ENCODE measurements at regions not wholly inside any gene's neighbourhood (a gene's known extent, or its start where the extent isn't known, plus 50 kb on each side); places are given as distances from the start of the nearest gene placed in this dataset.

DNA sequence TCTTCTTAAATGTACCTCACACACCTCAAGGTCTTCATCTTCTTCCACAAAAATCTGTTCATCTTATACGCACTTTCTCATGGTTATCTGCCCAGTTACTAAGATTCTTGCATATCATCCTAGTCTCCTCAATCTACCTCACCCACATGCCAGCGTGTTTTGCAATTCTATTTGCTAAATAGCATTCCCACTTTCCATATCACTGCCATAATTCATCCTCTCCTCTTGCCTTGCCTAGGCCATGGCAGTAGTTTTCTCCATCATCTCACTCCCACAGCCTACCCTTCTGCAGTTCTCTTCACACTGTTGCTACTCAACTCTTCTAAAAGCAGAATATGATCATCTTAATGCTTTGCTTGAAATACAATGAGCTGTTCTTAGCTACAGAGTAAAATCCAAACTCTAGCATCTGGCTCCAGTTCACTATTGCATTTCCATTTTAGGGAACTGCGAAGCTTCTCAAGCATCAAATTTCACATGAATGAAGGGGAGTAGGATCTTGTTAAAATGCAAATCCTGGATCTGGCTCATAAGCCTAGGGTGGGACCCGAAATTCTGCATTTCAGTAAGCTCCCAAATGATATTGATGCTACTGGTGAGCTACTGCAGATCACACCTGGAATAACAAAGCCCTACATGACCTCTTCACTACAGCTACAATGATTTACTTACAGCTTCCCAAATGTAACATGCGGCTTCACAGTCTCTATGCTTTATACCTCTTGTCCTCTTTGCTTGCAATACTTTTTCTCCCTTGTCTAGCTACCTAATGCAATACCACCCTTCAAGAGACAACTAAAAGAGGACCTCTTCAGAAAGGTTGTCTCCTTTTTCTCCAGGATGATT lies 293.9 kb downstream of the SATB2 start:
- Histone ChIP-seq H3K4me2 (ENCODE audit: unreplicated experiment) (no peak overlapping the region), H3K79me2 (ENCODE audit: insufficient read depth) (no peaks in the 10 kb centered on the region), H3K9me3 (ENCODE audit: low read depth) (no peaks in the 10 kb centered on the region), H3K27me3 (replicated peaks; ENCODE audit: insufficient read depth) (no peaks in the 10 kb centered on the region), H3K27ac (no peak overlapping the region), H3K4me3 (no peak overlapping the region), H3K9me2 (ENCODE audit: insufficient read depth) (no peaks in the 10 kb centered on the region), H3K9ac (no peak overlapping the region), H4K20me1 (ENCODE audit: insufficient read depth) (no peaks in the 10 kb centered on the region), H3F3A (ENCODE audit: insufficient read depth) (peaks cover 25% of the 10 kb centered on the region), H3K36me3 (ENCODE audit: low read depth) (no peaks in the 10 kb centered on the region), H2AFZ (no peak overlapping the region), H3K4me1 (ENCODE audit: insufficient read depth) (peaks cover 28% of the 10 kb centered on the region)
- no peak for DNase-seq
- TF ChIP-seq EZH2phosphoT487 (IDR thresholded peaks at IDR 0.05; ENCODE audit: insufficient read depth, low read depth) (no peak), EZH2 (IDR thresholded peaks at IDR 0.05; ENCODE audit: insufficient read depth, poor library complexity, severe bottlenecking) (no peak)
- 73 to 74% methylated on average over 5 of the region's 5 CpGs for WGBS, 2 experiments (ENCODE audit: low coverage in 1 of 2, low lambda C conversion rate in 2 of 2, missing lambda C conversion rate in 2 of 2)
- in situ Hi-C loops (cut with MboI): no loop called here

DNA sequence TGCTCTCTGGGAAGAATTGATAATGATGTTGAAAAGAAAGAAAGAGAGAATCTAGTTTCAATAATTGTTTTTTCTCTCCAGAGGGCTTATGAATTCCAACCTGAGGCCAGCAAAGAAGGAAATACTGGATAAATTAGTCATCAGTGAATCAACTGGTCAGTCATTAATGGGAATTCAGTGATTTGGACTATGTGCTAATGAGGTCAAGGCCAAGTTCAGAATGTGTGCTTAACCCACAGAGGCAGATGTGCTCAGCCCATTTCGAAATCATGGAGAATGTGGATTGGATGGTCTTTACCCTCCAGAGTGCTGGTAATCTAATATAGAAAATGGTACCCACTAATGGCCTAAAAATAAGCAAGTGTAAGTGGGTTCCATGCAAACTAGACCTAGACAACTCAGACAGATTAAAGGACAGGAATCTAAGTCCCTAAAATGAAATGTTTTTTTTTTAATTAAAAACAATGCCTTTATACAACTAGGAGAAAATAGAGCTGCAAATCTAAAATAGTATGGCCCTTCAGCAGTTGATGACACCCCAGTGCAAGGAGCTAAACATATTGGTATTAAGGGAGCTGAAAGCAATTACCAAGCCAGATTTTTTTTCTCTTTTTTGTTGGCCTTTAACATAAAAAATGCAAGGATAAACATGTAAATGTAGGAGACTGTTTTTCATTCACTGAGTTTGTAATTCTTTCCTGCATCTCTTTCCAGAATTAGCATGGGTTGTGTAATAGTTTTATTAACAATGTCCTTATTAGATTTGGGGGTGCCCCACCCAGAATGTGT lies 296.9 kb downstream of the SATB2 start:
- Histone ChIP-seq H3F3A (ENCODE audit: insufficient read depth) (peaks cover 25% of the 10 kb centered on the region), H2AFZ (0 out of 2 replicates have a peak overlapping the region, but pooled peaks have one; percentile 37), H3K36me3 (ENCODE audit: low read depth) (no peaks in the 10 kb centered on the region), H3K4me1 (ENCODE audit: insufficient read depth) (peaks cover 28% of the 10 kb centered on the region), H3K9ac (no peak overlapping the region), H3K9me2 (ENCODE audit: insufficient read depth) (no peaks in the 10 kb centered on the region), H3K9me3 (ENCODE audit: low read depth) (peaks cover 7% of the 10 kb centered on the region), H4K20me1 (ENCODE audit: insufficient read depth) (no peaks in the 10 kb centered on the region), H3K79me2 (ENCODE audit: insufficient read depth) (no peaks in the 10 kb centered on the region), H3K4me2 (ENCODE audit: unreplicated experiment) (peak overlapping the region; percentile 68), H3K27me3 (replicated peaks; ENCODE audit: insufficient read depth) (no peaks in the 10 kb centered on the region), H3K27ac (peak overlapping the region; percentile 43), H3K4me3 (peak overlapping the region; percentile 45)
- TF ChIP-seq EZH2 (IDR thresholded peaks at IDR 0.05; ENCODE audit: insufficient read depth, poor library complexity, severe bottlenecking): no peak
- TF ChIP-seq EZH2phosphoT487 (IDR thresholded peaks at IDR 0.05; ENCODE audit: insufficient read depth, low read depth): peak; percentile 67; the same call in 1 of the 2 replicates
- 17 to 26% methylated on average over 1 of the region's 1 CpG for WGBS, 2 experiments (ENCODE audit: low coverage in 1 of 2, low lambda C conversion rate in 2 of 2, missing lambda C conversion rate in 2 of 2)
- DNase-seq: peak; percentile 89
- in situ Hi-C loops (cut with MboI): no loop called here

DNA sequence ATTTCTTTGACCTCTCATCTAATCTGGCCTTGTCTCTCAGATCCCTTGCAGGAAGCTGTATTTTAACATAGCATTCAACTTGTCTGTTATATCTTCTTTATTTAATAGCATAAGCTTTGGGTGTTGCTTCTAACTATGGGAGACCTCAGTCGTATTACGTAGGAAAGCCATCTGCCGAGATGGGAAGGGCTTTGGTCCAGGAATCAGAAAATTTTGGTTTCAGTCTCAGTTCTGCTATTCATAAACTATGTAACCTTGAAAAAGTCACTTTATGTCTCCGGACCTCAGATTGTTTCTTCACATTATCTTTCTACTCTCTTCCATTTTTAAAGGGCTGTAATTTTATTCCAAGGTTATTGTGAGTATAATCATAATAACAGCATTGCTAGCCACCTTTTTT lies 297.7 kb downstream of the SATB2 start:
- no peak for DNase-seq
- in situ Hi-C loops (cut with MboI): no loop called here
- WGBS, 2 experiments (ENCODE audit: low coverage in 1 of 2, low lambda C conversion rate in 2 of 2, missing lambda C conversion rate in 2 of 2): 83 to 94% methylated on average over 4 of the region's 4 CpGs
- peaks cover 25% of the 10 kb centered on the region for H3F3A ChIP-seq (ENCODE audit: insufficient read depth)
- H3K4me1 ChIP-seq (ENCODE audit: insufficient read depth): peaks cover 28% of the 10 kb centered on the region
- H3K9ac ChIP-seq: no peak overlapping the region
- no peaks in the 10 kb centered on the region for H3K79me2 ChIP-seq (ENCODE audit: insufficient read depth)
- peak overlapping the region; percentile 43 for H3K27ac ChIP-seq
- no peaks in the 10 kb centered on the region for H3K36me3 ChIP-seq (ENCODE audit: low read depth)
- peak overlapping the region; percentile 68 for H3K4me2 ChIP-seq (ENCODE audit: unreplicated experiment)
- H3K27me3 ChIP-seq (replicated peaks; ENCODE audit: insufficient read depth): no peaks in the 10 kb centered on the region
- H3K4me3 ChIP-seq: peak overlapping the region; percentile 45
- H3K9me2 ChIP-seq (ENCODE audit: insufficient read depth): no peaks in the 10 kb centered on the region
- H3K9me3 ChIP-seq (ENCODE audit: low read depth): peaks cover 7% of the 10 kb centered on the region
- no peak overlapping the region for H2AFZ ChIP-seq
- H4K20me1 ChIP-seq (ENCODE audit: insufficient read depth): no peaks in the 10 kb centered on the region
- no peak for TF ChIP-seq EZH2phosphoT487 (IDR thresholded peaks at IDR 0.05; ENCODE audit: insufficient read depth, low read depth)
- no peak for TF ChIP-seq EZH2 (IDR thresholded peaks at IDR 0.05; ENCODE audit: insufficient read depth, poor library complexity, severe bottlenecking)

DNA sequence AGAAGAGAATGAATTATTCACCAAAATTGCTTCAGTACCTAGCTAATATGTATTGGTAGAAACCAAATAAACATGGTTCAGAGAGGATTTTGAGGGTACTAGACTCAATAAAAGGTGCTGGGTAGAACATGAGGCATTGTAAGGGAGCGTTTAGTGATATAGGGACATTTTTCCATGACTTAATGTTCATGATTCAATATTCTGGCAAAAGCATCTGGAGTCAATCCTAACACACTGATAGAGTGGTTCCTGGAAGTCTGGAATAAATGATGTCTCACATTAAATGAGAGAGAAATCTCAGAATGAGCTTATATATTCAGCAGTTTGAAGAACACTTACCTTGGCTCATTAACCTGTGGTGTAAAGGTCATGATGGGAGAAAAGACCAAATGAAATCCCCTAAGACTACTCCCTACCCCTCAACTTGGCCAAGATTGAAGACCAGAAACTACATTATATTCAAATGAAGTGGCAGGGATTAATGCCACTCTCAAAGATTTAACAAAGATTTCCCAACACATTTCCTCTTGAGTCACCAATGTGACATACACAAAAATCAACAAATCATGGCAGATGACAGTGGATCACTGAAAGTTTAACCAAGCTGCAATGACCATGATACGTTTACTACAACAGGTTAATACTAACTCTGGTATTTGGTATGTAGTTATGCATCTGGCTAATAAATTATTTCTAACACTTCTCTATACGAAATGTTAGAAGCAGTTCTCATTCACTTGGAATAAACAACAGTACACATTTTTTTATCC lies 309.5 kb downstream of the SATB2 start:
- TF ChIP-seq EZH2phosphoT487 (IDR thresholded peaks at IDR 0.05; ENCODE audit: insufficient read depth, low read depth) (no peak), EZH2 (IDR thresholded peaks at IDR 0.05; ENCODE audit: insufficient read depth, poor library complexity, severe bottlenecking) (no peak)
- Histone ChIP-seq H3K4me2 (ENCODE audit: unreplicated experiment) (no peak overlapping the region), H3K9ac (no peak overlapping the region), H3K27ac (no peak overlapping the region), H3K36me3 (ENCODE audit: low read depth) (no peaks in the 10 kb centered on the region), H4K20me1 (ENCODE audit: insufficient read depth) (no peaks in the 10 kb centered on the region), H3K27me3 (replicated peaks; ENCODE audit: insufficient read depth) (no peaks in the 10 kb centered on the region), H3K4me3 (no peak overlapping the region), H2AFZ (no peak overlapping the region), H3K79me2 (ENCODE audit: insufficient read depth) (no peaks in the 10 kb centered on the region), H3K9me3 (ENCODE audit: low read depth) (no peaks in the 10 kb centered on the region), H3K4me1 (ENCODE audit: insufficient read depth) (peaks cover 16% of the 10 kb centered on the region), H3F3A (ENCODE audit: insufficient read depth) (peaks cover 16% of the 10 kb centered on the region; the same call in 1 of the 2 replicates), H3K9me2 (ENCODE audit: insufficient read depth) (no peaks in the 10 kb centered on the region)
- in situ Hi-C loops (cut with MboI): no loop called here
- peak; percentile 45 for DNase-seq
- WGBS, 2 experiments (ENCODE audit: low coverage in 1 of 2, low lambda C conversion rate in 2 of 2, missing lambda C conversion rate in 2 of 2): 30 to 36% methylated on average over 3 of the region's 3 CpGs
